Epidermal melanocyte (primary cell): ENCODE measurements at regions not wholly inside any gene's neighbourhood (a gene's known extent, or its start where the extent isn't known, plus 50 kb on each side); places are given as distances from the start of the nearest gene placed in this dataset.

ENCODE experiments used
- DNase-seq: peaks from one replicate; pipeline ENCODE4 v3.0.0; 2011; ENCODE audit warnings: low spot score; ENCODE audit not compliant: insufficient read length

- DNase-seq: no peak
Measured at GRCh38 chr6:66858196-66858595, 1151.2 kb upstream of the EYS start.

GRCh38 chr6:66854014-66854413 is 1147.0 kb upstream of the EYS start:
- DNase-seq: no peak

DNA sequence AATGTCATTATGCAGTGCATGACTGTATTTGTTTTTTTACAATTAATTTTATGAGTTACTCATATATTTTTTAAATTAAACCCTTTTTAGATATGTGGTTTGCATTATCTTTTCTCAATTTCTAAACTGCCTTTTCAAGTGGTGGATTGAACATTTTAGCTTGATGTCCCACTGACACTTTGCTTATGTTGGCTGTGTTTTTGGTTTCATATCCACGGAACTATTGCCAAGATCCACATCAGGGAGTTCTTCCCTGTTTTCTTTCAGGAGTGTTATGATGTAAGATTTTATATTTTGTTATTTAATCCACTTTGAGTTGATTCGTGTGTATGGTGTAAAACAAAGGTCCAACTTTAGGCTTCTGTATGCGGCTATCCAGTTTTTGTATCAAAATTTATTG is 1144.9 kb upstream of the EYS start:
- DNase-seq: no peak

DNA sequence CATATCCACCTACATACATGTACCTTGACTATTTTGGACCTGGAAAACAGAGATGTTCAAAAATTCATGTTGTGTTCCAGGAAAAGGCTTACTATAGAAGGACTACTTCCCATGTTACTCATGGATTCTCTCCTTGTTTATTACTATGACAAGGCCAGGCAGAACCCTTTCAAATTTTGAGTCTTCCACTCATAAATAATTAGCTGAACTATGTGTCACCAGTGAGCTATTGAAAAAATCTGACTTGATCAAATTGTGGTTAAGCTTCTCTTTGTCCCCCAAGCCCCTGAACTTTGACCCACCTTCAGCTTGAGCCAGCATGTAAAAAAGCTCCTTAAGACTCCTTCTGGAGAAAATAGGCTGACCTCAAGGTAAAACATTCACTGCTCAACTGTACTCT is 1142.8 kb upstream of the EYS start:
- no peak for DNase-seq

DNA sequence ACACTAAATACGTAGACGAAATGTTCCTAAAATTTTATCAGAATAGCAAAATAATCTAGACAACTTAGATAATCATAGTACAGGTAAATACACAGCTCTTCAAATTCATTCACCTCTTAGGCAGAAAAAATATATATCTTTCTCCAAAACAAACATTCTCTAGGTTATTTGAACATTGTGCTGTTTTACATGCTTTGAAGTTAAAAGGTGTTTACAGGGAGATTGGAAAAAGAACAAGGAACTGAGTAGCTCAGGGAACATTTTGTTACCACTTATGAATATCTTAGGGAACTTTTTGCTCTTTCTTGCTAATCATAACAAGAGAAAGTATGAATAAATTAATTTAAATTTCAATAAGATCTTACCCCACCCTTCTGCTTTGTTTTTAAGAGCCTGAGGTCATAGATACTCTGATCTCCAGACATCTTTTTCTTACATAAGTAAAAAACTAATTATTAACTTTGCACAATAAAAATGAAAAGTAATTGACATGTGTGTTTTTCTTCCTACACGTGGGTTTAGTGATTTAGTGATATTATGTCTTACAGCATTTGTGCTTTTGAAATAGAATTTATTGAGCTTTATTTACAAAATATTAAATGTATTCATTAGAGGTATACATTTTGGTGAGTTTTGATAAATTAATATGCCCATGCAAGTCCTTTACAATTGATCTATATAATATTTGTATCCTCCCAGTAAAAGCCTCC is 1141.4 kb upstream of the EYS start:
- no peak for DNase-seq

GRCh38 chr6:66838764-66839163 is 1131.7 kb upstream of the EYS start:
- DNase-seq: no peak

DNA sequence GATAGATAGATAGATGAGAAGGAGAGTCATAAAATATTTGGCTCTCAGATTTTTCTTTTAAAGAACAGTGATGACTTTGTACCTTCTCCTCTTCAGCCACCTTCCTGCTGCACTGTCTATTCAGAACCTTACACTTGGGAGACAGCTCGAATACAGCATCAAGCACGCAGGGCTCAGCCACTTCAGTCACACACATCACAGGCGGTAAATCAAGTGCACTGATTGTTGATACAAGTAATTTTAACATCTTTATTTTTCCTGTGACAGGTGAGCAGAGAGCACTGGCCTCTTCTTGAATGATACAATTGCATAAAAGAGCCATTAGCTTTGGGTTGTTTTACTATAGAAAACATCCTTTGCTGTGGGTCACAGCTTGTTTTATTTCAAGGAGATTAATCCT is 1118.5 kb upstream of the EYS start:
- no peak for DNase-seq

DNA sequence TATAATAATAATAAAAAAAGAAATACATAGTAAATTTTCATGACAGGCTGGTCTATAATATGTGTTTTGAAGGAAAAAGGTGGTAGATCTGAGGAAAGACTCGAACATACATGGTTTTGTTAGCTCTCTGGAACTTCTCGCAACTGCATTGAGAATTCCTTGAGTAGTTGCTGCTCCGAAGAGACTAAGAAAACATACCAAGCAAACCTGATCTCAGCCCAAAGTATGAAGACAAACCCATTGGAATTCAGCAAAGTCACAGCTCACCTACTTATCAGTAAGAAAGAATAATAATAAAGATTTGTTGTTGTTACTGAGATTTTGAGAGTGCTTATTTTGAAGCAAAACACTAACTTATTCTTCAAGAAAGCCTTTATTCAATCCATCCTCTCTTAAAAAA is 1107.1 kb upstream of the EYS start:
- DNase-seq: no peak

GRCh38 chr6:66808771-66809170 is 1101.7 kb upstream of the EYS start:
- DNase-seq: no peak

DNA sequence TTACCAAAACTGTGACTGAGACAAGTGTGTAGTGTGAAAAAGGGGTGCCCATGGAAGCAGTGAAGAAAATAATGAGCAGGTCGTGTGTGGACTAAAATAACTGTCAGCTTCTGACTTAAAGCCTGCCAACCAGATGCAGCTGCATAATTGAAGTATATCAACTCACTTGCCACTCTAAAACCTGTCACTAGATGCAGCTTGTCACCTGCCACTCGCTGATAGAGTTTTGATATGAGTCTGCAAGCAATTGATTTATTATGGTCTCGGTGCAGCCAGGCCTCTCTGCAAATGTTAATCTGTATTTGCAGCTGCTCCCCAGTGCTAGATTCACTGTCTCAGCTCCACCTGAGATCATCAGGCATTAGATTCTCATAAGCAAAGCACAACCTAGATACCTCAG is 1090.0 kb upstream of the EYS start:
- DNase-seq: no peak

- no peak for DNase-seq
Measured at GRCh38 chr6:66788579-66788978, 1081.6 kb upstream of the EYS start.

GRCh38 chr6:66772800-66773199 is 1065.8 kb upstream of the EYS start:
- no peak for DNase-seq

GRCh38 chr6:66771626-66772025 is 1064.6 kb upstream of the EYS start:
- no peak for DNase-seq

- DNase-seq: no peak
Measured at GRCh38 chr6:66751630-66752029, 1044.6 kb upstream of the EYS start.

- DNase-seq: no peak
Measured at GRCh38 chr6:66740346-66740745, 1033.3 kb upstream of the EYS start.

GRCh38 chr6:66735106-66735890 is 1028.3 kb upstream of the EYS start:
- no peak for DNase-seq

DNA sequence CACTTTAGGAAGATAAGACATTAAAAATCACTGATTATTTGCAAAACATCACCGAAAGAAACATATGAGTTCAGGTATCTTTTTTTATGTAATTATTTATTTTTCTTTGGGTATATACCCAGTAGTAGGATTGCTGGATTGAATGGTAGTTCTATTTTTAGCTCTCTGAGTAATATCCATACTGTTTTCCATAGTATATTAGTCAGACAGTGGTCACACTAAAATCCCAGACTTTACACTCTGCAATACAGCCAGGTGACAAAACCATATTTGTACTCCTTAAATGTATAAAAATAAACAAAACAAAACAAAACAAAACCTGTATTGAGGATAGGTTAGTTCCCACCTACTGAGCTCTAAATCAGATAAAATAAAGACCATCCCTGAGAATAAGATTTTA is 1024.3 kb upstream of the EYS start:
- no peak for DNase-seq

DNA sequence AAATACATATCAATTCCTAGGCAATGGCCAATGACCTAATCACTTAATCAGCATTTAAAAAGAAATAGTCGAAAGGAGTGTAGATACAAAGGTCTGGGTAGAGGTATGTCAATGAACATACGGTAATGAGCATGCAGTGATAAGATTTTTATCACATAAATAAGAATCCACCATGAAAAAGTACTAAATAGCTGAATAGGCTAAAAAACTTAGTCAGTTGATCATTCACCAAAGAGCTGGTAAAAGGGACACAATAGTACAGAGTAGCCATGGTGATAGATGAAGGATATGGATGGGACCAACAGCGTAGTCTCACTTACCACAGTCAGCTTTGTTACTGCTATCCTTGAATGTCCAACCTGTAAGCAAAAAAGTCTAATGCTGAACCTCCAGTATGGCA is 1018.6 kb upstream of the EYS start:
- no peak for DNase-seq

- DNase-seq: no peak
Measured at GRCh38 chr6:66717801-66718200, 1010.8 kb upstream of the EYS start.

DNA sequence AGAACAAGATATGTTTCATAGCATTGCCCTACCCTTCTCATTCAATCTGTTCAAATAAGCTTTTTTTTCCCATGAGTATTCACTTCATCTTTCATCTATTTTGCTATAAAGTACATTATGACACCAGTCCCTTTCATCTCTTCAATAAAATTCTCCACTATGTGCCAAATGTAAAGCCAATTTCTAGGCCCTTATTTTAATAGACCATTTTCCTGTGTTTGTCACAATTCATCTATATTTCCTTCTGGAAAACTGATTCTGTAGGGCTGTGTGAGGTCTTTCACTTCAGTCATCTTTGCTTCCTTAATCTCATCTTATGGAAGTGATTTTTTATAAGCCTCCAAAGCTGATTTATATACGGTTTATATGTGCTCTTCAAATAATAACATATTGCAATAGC is 992.4 kb upstream of the EYS start:
- no peak for DNase-seq

- DNase-seq: no peak
Measured at GRCh38 chr6:66689608-66690007, 982.6 kb upstream of the EYS start.

DNA sequence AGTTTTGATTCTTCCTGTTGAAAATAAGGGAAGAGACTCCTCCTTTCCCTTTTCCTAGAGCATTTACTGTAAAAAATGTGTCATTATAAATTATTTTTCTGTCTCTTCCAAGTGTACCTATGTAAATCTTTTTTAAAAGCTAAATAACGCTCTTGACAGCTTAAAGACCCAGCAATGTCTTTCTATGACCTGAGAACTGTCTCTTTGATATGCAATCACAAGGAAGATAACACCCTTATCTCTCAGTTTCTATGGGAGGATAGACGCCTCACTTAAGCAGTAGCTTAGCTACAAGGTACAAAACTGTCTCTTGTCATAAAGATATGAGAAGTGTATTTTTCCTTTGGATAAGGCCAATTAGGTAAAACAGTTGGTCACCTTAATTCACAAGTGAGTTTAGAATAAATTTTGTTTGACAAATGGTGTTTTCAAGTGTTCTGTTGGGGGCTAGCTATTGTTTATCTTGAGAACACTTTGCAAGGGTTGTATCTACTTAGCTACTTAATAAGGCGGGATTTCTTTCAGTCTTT is 980.6 kb upstream of the EYS start:
- DNase-seq: no peak

GRCh38 chr6:66675906-66676305 is 968.9 kb upstream of the EYS start:
- peak; percentile 21 for DNase-seq
